Hepatic stellate cell (primary cell): ENCODE measurements at regions not wholly inside any gene's neighbourhood (a gene's known extent, or its start where the extent isn't known, plus 50 kb on each side); places are given as distances from the start of the nearest gene placed in this dataset.
"Not testable (repeated sequence)": the region's sequence is repeated elsewhere in the genome, so short reads cannot be mapped to it uniquely, and the experiment has no call there.

Experiments
- DNase-seq: peaks from one replicate; pipeline ENCODE4 v3.0.0; 2011; ENCODE audit warnings: low spot score

DNA sequence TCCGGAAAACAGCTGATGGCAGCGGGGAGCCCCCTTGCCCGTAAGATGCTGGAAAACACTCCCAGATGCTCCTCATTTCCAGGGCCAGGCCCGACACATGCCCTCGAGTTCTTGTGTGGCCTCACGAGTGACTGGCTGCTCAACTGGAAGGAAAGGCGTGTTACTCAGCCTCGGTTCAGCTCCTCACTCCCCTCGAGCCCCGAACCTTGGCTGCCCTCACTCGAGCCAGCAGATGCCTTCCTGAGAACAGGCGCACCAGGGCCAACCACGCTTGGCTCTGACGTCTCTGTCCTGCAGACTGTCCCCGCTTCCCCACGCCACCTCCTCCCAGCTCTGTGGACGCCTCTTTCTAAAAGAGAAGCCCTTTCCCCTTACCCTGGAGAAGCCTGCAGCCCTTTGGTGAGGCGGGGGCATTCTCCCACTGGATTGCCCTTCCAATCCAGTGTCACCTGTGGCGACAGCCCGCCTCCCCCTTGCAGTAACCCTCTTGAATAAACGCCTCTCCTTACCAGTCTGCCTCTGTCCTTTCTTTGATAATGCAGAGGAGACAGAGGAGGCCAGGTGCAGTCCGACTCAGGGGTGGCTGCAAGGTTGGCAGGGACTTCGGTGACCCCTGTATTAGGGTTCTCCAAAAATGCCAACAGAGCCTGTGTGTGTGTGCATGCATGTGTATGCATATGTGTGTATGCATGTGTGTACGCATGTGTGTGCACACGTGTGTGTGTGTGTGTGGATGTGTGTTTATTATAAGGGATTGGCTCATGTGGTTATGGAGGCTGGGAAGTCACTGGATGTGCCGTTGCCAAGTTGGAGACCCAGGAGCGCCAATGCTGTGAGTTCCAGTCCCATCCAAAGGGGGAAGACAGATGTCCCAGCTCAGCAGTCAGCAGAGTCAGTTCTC, 166.3 kb downstream of the KIF26A start:
- no peak for DNase-seq

- no peak for DNase-seq
Observed at GRCh38 chr14:104305511-104306449, 167.4 kb downstream of the KIF26A start.

- DNase-seq: no peak
Observed at GRCh38 chr14:104306450-104307040, 168.2 kb downstream of the KIF26A start.

DNA sequence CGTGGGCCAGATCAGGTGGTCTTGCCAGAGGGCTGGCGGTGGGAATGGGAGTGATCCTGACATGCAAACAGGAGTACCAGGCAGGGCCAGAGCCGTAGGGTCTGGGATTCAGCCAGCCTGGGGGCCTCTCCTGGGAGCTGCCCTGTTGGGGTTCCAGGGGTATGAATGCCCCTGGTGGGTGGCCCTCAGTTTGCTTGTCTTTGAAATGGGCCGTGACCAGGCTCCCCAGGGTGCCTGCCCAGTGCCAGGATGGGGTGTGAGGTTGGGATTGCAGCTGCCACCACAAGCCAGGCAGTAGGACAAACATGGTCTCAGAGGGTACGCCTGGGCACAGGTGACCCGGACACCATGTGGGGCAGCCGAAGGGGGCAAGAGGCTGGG, 168.8 kb downstream of the KIF26A start:
- no peak for DNase-seq

GRCh38 chr14:104307627-104308401, 169.4 kb downstream of the KIF26A start:
- DNase-seq: no peak

- DNase-seq: not testable (repeated sequence)
Observed at GRCh38 chr14:104308534-104308933, 170.1 kb downstream of the KIF26A start.

DNA sequence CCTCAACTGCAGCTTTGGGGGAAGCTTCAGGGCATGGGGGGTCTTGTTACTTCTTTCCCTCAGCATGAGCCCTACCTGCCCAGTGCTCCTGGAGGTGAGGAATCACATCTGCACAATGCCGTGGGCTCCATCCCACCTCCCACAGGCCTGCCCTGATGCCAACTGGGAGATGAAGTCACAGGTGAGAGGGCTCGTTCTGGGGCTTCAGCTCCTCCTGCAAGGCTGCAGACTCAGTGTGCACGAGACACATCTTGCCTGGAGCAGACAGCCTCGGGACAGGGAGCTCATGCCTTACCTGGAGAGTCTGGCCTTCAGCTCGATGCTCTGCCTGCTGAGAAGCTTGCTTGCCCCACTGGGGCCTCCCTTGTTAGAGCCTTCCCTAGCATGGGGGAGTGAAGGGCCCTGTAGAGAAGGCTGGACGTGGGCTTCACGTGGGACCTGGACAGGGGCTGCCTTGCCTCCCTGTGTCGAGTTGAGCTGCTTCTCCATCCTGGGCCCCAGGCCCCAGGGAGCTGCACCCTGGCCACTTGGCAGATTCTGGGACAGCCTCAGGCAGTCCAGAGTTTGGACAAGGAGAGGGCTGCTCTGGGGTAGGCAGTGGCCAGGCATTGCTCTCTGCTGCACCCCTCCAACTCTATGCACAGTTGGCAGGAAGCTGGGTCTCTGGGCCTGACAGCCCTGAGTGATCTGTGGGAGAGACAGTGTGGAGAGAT, 171.4 kb downstream of the KIF26A start:
- no peak for DNase-seq

DNA sequence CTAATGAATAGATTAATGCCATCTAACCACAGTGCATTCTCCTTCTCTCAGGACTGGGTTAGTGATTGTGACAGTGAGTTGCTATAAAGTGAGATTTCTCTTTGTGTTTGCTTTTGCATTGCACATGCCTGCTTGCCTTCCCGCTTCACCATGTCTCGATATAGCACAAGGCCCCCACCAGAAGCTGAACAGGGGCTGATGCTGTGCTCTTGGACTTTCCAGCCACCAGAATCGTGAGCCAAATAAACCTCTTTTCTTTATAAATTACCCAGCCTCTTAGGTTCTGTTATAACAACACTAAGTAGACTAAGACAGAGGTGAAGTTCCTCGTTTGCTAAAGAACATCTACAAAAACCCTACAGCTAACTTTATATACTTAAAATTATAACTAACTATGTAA, 173.0 kb downstream of the KIF26A start:
- no peak for DNase-seq

GRCh38 chr14:104313674-104314073, 175.3 kb downstream of the KIF26A start:
- DNase-seq: no peak

DNA sequence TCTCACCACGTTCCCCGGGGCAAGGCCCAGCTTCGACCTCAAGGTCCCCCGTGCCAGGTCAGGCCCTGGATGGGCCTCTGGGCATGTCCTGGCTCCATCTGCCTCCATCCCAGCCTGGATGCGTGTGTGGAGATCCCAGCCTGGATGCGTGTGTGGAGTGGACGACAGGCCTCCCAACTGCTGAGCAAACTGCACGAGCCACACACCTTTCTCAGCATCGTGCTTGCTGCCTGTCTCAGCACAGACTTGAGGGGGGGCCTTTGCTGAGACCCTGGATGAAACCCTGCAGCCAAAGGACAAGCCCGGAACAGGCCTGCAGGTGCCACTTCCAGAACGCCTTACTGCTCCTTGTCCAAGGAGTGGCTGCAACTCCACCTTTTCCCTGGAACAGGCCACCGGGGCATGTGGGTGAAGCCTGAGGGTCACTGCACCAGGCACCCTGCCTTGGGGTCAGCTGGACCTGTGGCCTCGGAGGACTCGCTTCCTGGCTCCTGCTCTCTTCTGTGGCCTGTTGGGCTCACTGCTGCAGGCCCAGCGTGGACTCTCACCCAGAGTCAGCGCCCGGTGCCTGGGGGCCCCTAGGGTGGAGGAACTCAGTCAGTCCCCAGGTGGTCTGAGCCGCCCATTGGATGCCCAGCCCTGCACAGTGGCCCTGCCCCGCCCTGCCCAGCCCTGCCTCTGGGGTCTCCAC, 176.0 kb downstream of the KIF26A start:
- no peak for DNase-seq

- no peak for DNase-seq
Observed at GRCh38 chr14:104315169-104315568, 176.8 kb downstream of the KIF26A start.

DNA sequence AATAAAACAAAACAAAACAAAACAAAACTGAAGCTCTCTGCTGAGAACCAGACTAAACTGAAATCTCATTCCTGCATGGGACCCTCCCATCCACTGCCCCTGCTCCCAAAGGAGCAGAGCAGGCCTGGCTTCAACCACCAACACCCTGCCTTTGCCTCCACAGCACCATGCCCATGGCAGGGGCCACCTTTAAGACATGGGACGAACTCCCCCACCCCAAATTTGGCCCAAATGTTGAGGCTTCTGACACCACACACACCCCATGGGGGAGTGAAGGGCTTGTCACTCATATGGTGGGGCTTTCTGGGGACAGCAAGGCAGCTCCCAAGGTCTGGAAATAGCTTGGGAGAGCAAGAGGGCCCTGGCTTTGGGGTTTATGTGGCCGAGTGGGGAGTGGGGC, 177.2 kb downstream of the KIF26A start:
- DNase-seq: no peak

DNA sequence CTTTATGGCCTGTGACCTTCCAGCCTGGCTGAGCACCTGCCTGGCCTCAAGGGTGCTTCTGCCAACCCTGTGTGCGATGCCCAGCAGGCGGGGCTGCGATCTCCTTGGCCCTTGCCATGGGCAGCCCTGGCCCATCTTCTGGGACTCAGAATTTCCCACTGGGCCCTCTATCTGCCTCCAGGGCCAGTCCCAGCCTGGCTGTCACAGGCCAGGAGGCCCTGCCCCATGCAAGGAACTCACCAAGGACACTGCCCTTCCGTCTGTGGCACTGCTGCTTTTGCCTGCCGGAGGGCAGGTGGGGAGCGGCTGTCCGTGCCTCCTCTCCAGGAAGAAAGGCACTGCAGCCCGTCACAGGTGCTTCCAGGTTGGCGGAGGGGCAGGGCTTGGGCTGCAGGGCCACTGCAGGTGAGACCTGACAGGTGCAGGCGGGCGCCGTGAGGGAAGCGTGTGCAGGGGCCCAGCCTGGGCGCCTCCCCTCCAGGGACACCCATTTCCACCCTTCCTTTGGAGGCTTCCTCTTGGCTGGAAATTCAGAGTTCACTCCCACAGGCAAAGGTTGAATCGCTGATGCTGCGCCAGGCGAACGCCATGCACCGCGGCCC, 177.8 kb downstream of the KIF26A start:
- no peak for DNase-seq

GRCh38 chr14:104316723-104317491, 178.5 kb downstream of the KIF26A start:
- no peak for DNase-seq

DNA sequence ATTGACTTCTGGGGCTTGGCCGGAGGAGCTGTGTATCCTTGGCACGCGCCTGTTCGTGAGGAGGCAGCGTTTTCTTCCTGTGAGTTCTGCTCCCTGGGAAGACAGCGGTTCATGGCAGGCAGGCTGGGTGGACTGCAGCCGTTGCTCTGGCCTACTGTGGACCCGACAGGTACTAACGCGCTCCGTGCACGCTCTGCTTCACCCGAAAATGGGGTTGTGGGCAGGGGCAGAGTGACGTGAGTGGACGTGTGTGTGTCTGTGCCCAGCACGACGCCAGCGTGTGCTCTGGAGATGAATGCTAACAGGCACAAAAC, 179.1 kb downstream of the KIF26A start:
- no peak for DNase-seq

GRCh38 chr14:104317975-104318557, 179.7 kb downstream of the KIF26A start:
- DNase-seq: no peak

DNA sequence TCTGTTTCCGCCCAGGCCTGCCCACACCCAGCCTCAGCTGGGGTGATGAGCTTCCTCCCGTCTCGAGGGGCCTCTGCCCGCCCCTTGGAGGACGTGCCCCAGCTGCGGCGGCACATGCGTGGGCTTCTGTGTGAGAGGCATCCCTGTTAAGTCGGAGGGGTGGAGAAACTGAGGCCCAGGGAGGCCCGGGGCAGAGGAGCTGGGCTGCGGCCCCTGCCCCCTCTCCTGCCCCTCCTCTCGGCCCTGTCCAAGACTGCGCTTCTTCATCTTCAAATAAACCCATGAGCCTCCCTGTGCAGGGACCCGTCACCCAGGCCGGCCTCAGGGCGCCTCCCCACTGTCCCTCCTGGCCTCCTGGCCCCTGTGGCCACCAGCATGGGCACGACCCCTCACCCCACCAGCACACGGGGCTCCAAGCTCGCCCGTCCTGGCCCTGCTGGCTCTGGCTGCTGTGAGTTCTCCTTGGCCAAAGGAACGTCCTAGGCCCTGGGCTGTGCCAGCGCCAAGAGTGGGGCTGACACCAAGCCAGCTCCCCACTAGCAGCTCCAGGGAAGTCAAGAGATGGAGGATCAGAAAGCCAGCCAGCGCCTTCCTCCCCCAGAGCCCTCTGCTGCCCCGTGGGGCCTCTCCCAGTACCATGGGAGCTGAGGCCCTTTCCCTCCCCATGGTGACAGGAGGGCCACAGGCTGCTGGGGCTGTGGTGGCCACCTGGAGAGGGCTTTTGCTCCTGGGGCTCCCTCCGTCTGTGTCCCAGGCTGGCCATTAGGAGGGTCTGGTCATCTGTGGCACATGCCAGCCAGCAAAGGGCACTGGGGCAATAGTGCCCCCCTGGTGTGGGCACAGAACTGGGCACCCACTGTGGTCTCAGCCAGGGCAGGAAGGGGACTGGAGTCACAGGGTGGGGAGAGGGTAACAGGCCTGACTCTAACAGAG, 180.4 kb downstream of the KIF26A start:
- DNase-seq: no peak
